ENCODE measurements at regions not wholly inside any gene's neighbourhood (a gene's known extent, or its start where the extent isn't known, plus 50 kb on each side); places are given as distances from the start of the nearest gene placed in this dataset.

GRCh38 chr4:123506011-123506695 lies 109.6 kb downstream of the SPRY1 start:
- TF ChIP-seq, protein P1, sequence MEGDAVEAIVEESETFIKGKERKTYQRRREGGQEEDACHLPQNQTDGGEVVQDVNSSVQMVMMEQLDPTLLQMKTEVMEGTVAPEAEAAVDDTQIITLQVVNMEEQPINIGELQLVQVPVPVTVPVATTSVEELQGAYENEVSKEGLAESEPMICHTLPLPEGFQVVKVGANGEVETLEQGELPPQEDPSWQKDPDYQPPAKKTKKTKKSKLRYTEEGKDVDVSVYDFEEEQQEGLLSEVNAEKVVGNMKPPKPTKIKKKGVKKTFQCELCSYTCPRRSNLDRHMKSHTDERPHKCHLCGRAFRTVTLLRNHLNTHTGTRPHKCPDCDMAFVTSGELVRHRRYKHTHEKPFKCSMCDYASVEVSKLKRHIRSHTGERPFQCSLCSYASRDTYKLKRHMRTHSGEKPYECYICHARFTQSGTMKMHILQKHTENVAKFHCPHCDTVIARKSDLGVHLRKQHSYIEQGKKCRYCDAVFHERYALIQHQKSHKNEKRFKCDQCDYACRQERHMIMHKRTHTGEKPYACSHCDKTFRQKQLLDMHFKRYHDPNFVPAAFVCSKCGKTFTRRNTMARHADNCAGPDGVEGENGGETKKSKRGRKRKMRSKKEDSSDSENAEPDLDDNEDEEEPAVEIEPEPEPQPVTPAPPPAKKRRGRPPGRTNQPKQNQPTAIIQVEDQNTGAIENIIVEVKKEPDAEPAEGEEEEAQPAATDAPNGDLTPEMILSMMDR (IDR thresholded peaks at IDR 0.05; ENCODE audit: low read length) = no peak
- no peak for TF ChIP-seq EZH2 (optimal IDR thresholded peaks at IDR 0.05; ENCODE audit: low read depth, low read length)
- no peak for TF ChIP-seq EZH2phosphoT487 (IDR thresholded peaks at IDR 0.05; ENCODE audit: low read length)

All from MM.1S (cell line).